MM.1S (cell line): ENCODE measurements at regions not wholly inside any gene's neighbourhood (a gene's known extent, or its start where the extent isn't known, plus 50 kb on each side); places are given as distances from the start of the nearest gene placed in this dataset.
"Not testable (repeated sequence)": the region's sequence is repeated elsewhere in the genome, so short reads cannot be mapped to it uniquely, and the experiment has no call there.

Experiments used
- EZH2 ChIP-seq: fragments of 300-600 bp; sonication (generic); optimal IDR thresholded peaks from 2 replicates; pipeline ENCODE3; 2017; ENCODE audit warnings: low read depth, mild to moderate bottlenecking, antibody characterized with exemption, low read length, mixed read lengths
- EZH2phosphoT487 ChIP-seq: fragments of 300-600 bp; sonication (generic); IDR thresholded peaks from 2 replicates; pipeline ENCODE4 v1.6.1; 2018; ENCODE audit warnings: antibody characterized with exemption, low read length
- TF ChIP-seq, protein P1 (sequence below): fragments of 300-600 bp; sonication (generic); IDR thresholded peaks from 2 replicates; pipeline ENCODE4 v1.5.1; 2016; ENCODE audit warnings: antibody characterized with exemption, low read length, mixed read lengths

DNA sequence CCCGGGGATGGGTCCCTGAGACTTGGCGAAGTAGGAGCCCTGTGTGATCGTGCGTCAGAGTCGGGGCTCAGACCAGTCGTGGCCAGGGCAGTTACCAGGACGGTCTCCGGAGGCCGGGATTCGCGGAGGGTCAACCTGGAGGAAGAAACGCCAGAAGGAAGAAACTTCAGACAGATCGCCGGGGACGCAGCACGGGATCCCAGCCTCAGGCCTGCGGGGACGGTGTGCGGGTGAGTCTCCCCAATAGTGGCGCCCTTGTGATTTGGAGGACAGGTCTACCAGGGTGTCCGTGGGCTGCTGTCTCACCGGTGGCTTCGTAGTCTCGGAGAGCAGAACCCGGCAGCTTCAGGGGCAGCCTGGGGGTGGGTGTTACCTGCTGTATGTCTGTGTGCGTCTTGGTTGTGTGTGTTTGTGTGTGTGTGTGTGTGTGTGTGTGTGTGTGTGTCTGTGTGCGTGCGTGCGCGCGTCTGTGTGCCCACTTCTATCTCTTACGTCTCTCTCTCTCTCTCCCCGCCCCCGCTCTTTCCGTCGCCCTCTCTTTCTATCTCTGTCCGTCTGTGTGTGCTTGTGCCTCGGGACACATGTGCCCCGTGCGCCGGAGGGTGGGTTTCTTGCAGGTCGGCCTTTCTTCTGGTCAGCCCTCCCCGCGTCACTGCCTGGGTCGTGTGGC, 1406.4 kb upstream of the PCDH10 start:
- TF ChIP-seq, protein P1, sequence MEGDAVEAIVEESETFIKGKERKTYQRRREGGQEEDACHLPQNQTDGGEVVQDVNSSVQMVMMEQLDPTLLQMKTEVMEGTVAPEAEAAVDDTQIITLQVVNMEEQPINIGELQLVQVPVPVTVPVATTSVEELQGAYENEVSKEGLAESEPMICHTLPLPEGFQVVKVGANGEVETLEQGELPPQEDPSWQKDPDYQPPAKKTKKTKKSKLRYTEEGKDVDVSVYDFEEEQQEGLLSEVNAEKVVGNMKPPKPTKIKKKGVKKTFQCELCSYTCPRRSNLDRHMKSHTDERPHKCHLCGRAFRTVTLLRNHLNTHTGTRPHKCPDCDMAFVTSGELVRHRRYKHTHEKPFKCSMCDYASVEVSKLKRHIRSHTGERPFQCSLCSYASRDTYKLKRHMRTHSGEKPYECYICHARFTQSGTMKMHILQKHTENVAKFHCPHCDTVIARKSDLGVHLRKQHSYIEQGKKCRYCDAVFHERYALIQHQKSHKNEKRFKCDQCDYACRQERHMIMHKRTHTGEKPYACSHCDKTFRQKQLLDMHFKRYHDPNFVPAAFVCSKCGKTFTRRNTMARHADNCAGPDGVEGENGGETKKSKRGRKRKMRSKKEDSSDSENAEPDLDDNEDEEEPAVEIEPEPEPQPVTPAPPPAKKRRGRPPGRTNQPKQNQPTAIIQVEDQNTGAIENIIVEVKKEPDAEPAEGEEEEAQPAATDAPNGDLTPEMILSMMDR: not testable (repeated sequence)
- TF ChIP-seq EZH2, EZH2phosphoT487: not testable (repeated sequence)
